ENCODE measurements at regions not wholly inside any gene's neighbourhood (a gene's known extent, or its start where the extent isn't known, plus 50 kb on each side); places are given as distances from the start of the nearest gene placed in this dataset.

DNA sequence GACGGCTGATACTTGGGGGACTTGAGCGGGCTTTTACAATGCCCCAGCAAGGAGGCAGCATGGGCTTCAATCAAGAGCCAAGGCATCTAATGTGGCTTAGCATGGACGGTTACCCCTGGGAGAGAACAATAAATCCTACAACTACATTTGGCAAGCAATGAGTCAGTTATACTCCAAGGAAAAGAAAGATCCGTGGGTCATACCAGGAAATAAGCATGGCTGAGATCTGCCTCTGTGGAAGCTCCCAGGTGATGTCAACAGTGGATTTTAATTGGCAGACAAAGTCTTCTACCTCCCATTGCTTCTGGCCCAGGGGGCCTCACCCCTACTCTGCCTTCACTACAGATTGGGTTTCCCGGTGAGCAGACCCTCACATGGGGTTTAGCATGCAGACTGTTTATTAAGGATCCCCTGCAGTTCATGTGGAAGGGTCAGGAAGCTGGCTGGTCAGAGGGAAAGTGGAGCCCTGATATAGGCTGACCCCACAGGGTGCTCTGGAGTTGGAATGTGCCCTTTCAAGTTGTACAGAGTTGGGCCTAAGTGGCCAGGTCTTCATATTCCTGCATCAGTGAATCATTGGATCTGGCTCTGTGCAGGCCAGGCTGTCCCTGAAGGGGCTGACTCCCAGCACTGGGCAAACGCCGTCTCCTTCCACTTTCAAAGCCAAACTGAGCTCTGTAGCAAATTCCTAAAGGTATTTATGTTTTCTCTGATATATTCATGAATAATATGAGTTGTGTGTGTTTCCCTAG is 91.3 kb upstream of the GGTLC1 start:
- BruUV-seq (replicated peaks), result no TSS peak
- ChIA-PET POLR2A (no interaction called here), CTCF (no interaction called here)
- DNase-seq (ENCODE audit: low read depth, low spot score) (no peak), ATAC-seq (no peak)
- no peak for TF ChIP-seq CTCF (IDR thresholded peaks at IDR 0.05)
- no peak for TF ChIP-seq TCF7L2 (IDR thresholded peaks at IDR 0.05; ENCODE audit: low read depth, low read length)
- no peak for TF ChIP-seq REST (IDR thresholded peaks at IDR 0.05; ENCODE audit: insufficient read depth in 1 of 2, low read depth in 2 of 2, low read length in 1 of 2)
- no peak for TF ChIP-seq POLR2AphosphoS5 (IDR thresholded peaks at IDR 0.05; ENCODE audit: low read depth, low read length)
- TF ChIP-seq SIN3A (IDR thresholded peaks at IDR 0.05; ENCODE audit: borderline replicate concordance, insufficient read depth, low read depth, low read length), result no peak
- Histone ChIP-seq H3K36me3 (ENCODE audit: control insufficient read depth, insufficient read depth, low read length) (no peaks in the 10 kb centered on the region), H3K9me3 (ENCODE audit: control insufficient read depth, insufficient read depth, low read depth, low read length) (no peaks in the 10 kb centered on the region), H3K27me3 (ENCODE audit: control insufficient read depth, insufficient read depth, low read length) (no peaks in the 10 kb centered on the region), H3K27ac (ENCODE audit: low read length) (no peak overlapping the region), H3K4me3 (ENCODE audit: low read depth in 2 of 2, low read length in 2 of 2) (no peak overlapping the region), H3K4me1 (ENCODE audit: control insufficient read depth, insufficient read depth, low read length) (no peaks in the 10 kb centered on the region)
- intact Hi-C loops (cut with micrococcal nuclease; ENCODE audit: unreplicated experiment) (no loop called here), in situ Hi-C loops (cut with HindIII; ENCODE audit: low pct_unique_long_range_greater_than_20kb, low sequenced_read_pairs) (no loop called here)

- no peak for DNase-seq (ENCODE audit: low read depth, low spot score)
- Histone ChIP-seq H3K27me3 (ENCODE audit: control insufficient read depth, insufficient read depth, low read length) (no peaks in the 10 kb centered on the region), H3K36me3 (ENCODE audit: control insufficient read depth, insufficient read depth, low read length) (no peaks in the 10 kb centered on the region), H3K4me3 (ENCODE audit: low read depth in 2 of 2, low read length in 2 of 2) (no peak overlapping the region), H3K4me1 (ENCODE audit: control insufficient read depth, insufficient read depth, low read length) (no peaks in the 10 kb centered on the region), H3K27ac (ENCODE audit: low read length) (no peak overlapping the region), H3K9me3 (ENCODE audit: control insufficient read depth, insufficient read depth, low read depth, low read length) (no peaks in the 10 kb centered on the region)
- no peak for TF ChIP-seq POLR2AphosphoS5 (IDR thresholded peaks at IDR 0.05; ENCODE audit: low read depth, low read length)
- no peak for TF ChIP-seq TCF7L2 (IDR thresholded peaks at IDR 0.05; ENCODE audit: low read depth, low read length)
- no peak for TF ChIP-seq CTCF (IDR thresholded peaks at IDR 0.05)
- TF ChIP-seq REST (IDR thresholded peaks at IDR 0.05; ENCODE audit: insufficient read depth in 1 of 2, low read depth in 2 of 2, low read length in 1 of 2), result no peak
- TF ChIP-seq SIN3A (IDR thresholded peaks at IDR 0.05; ENCODE audit: borderline replicate concordance, insufficient read depth, low read depth, low read length), result no peak
- ATAC-seq, result no peak
- in situ Hi-C loops (cut with HindIII; ENCODE audit: low pct_unique_long_range_greater_than_20kb, low sequenced_read_pairs) (no loop called here), intact Hi-C loops (cut with micrococcal nuclease; ENCODE audit: unreplicated experiment) (no loop called here)
- POLR2A ChIA-PET, result no interaction called here
- BruUV-seq (replicated peaks), result no TSS peak
- CTCF ChIA-PET, result no interaction called here
Observed at GRCh38 chr20:24077145-24077544, 88.6 kb upstream of the GGTLC1 start.
